GM13977 (cell line): ENCODE measurements at regions not wholly inside any gene's neighbourhood (a gene's known extent, or its start where the extent isn't known, plus 50 kb on each side); places are given as distances from the start of the nearest gene placed in this dataset.

Source experiments
- DNase-seq: peaks from one replicate; pipeline ENCODE4 v3.0.0; 2012; ENCODE audit warnings: low spot score
- in situ Hi-C: fragments of 300-500 bp; cut with MboI; formaldehyde crosslinking; loops from one replicate; pipeline ENCODE4 v1.12.0; 2022; ENCODE audit warnings: low sequenced_read_pairs, low pct_unique_long_range_greater_than_20kb, mixed read lengths, inconsistent platforms; ENCODE audit not compliant: unreplicated experiment
- TF ChIP-seq, protein P1 (sequence below): IDR thresholded peaks from 2 replicates; pipeline ENCODE4 v1.5.1; 2012; ENCODE audit warnings: mild to moderate bottlenecking, control low read depth; ENCODE audit not compliant: insufficient read depth; ENCODE audit errors: extremely low read depth, missing control alignments

DNA sequence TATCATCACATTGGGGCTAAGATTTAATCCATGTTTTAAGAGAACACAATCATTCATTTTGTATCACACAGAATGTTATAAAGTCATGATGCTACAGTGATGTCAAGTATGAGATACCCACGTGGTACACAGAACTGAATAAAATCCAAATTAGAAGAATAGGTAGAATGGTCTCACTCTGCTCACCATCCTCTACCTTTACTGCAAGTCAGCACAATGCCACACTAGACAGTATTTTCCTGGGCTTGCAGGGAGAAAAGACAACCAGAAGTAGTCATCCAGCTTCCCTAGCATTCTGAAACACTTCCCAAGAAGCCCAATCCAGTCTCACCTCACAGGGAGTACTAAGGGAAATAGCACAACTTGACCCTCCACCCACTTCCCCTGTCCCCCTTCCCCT lies 856.2 kb upstream of the NRXN1 start:
- in situ Hi-C loops, result no loop called here
- TF ChIP-seq, protein P1, sequence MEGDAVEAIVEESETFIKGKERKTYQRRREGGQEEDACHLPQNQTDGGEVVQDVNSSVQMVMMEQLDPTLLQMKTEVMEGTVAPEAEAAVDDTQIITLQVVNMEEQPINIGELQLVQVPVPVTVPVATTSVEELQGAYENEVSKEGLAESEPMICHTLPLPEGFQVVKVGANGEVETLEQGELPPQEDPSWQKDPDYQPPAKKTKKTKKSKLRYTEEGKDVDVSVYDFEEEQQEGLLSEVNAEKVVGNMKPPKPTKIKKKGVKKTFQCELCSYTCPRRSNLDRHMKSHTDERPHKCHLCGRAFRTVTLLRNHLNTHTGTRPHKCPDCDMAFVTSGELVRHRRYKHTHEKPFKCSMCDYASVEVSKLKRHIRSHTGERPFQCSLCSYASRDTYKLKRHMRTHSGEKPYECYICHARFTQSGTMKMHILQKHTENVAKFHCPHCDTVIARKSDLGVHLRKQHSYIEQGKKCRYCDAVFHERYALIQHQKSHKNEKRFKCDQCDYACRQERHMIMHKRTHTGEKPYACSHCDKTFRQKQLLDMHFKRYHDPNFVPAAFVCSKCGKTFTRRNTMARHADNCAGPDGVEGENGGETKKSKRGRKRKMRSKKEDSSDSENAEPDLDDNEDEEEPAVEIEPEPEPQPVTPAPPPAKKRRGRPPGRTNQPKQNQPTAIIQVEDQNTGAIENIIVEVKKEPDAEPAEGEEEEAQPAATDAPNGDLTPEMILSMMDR, result no peak
- DNase-seq, result no peak

DNA sequence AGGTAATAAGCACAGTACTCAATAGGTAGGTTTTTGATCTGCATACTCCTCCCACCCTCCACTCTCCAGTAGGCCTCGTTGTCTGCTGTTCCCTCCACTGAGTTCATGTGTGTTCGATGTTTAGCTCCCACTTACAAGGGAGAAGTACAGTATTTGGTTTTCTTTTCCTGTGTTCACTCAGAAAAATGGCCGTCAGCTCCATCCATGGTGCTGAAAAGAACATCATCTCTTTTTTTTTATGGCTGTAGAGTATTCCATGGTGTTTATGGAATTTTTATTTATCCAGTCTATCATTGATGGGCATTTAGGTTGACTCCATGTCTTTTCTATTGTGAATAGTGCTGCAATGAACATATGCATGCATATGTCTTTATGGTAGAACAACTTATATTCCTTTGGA lies 849.7 kb upstream of the NRXN1 start:
- TF ChIP-seq, protein P1, result no peak
- no peak for DNase-seq
- in situ Hi-C loops, result no loop called here

DNA sequence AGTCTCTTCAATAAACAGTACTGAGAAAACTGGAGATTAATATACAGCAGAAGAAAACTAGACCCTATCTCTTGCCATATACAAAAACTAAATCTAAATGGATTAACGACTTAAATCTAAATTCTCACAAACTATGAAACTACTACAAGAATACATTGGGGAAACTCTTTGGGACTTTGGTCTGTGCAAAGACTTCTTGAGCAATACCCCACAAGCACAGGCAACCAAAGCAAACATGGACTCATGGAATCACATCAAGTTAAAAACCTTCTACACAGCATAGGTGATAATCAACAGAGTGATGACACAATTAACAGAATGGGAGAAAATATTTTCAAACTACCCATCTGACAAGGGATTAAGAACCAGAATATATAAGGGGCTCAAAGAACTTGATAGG lies 848.2 kb upstream of the NRXN1 start:
- no peak for DNase-seq
- in situ Hi-C loops, result no loop called here
- TF ChIP-seq, protein P1, result no peak

DNA sequence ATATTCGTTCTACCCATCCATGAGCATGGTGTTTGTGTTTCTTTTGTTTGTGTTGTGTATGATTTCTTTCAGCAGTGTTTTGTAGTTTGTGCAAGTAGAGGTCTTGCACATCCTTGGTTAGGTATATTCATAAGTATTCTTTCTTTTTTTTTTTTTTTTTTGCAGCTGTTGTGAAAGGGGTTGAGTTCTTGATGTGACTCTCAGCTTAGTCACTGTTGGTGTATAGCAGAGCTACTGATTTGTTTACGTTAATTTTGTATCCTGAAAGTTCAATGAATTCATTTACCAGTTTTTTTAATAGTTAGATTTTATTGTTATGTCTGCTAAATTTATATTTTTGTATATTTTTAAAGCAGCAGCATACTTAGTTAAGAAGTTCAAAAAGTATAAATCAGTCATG lies 834.4 kb upstream of the NRXN1 start:
- no peak for DNase-seq
- in situ Hi-C loops, result no loop called here
- TF ChIP-seq, protein P1, result no peak

DNA sequence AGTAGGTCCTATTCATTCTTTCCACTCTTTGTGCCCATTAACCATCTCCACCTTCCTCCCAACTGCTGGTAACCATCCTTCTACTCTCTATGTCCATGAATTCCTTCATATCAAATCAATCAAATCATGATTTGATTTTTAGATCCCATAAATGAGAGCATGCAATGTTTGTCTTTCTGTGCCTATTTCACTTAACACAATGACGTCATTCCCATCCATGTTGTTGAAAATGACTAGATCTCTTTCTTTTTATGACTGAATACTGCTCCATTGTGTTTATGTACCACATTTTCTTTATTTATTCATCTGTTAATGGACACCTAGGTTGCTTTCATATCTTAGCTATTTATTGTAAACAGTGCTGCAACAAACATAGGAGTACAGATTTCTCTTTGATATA lies 827.3 kb upstream of the NRXN1 start:
- TF ChIP-seq, protein P1, result no peak
- in situ Hi-C loops, result no loop called here
- no peak for DNase-seq

DNA sequence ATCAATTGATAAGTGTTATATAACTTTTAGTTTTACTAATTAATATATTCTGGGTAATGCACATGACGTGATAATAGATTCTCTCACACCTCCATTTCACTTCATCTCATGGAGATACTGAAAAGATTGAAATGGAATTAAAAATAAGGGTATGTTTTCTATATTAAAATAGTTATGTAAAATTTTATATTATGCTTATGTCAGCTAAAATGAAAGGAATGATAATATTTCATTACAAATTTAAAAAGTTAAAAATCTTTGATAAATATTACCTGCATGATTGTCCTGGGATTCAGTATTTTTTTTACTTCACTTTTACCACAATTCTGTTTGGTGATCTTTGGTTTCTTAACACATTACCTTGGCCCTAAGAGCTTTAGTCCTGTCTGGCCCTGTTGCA lies 823.8 kb upstream of the NRXN1 start:
- no peak for DNase-seq
- TF ChIP-seq, protein P1, result no peak
- in situ Hi-C loops, result no loop called here

DNA sequence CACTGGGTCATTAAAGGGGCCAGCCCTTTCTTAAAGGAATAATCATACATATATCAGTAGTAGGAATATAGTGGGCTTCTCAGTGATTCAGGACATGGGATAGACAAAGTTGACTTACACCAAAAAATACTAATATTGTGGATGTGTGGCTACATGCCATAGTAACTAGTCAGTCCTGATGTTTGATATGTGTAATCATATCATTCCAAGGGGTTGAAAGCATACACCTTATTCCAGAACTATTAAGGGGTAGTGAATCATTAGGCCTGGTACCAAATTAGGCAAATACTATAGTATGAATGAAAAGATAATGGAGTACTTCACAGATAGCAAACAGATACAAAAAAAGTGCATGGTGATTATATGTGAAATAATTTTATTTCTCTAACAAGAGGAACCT lies 814.9 kb upstream of the NRXN1 start:
- in situ Hi-C loops, result no loop called here
- no peak for DNase-seq
- TF ChIP-seq, protein P1, result no peak
